Fibroblast of the aortic adventitia (primary cell): ENCODE measurements at regions not wholly inside any gene's neighbourhood (a gene's known extent, or its start where the extent isn't known, plus 50 kb on each side); places are given as distances from the start of the nearest gene placed in this dataset.
"Not testable (repeated sequence)": the region's sequence is repeated elsewhere in the genome, so short reads cannot be mapped to it uniquely, and the experiment has no call there.

ENCODE experiments used
- DNase-seq: peaks from one replicate; pipeline ENCODE4 v3.0.0-alpha.2; 2010; ENCODE audit warnings: low read depth
- H3K4me3 ChIP-seq: 2 replicates; pipeline ENCODE4 v1.5.1; 2011; ENCODE audit warnings: low read depth, mild to moderate bottlenecking, control low read depth, low read length, moderate library complexity
- TF ChIP-seq, protein P1 (sequence below): IDR thresholded peaks from 2 replicates; pipeline ENCODE4 v1.5.1; 2011; ENCODE audit warnings: mild to moderate bottlenecking, low read length, control low read depth, inconsistent platforms; ENCODE audit not compliant: insufficient read depth

- H3K4me3 ChIP-seq: no peak overlapping the region
- DNase-seq: no peak
These were observed 77.6 kb downstream of the SETD4 start for GRCh38 chr21:35982717-35983116.

DNA sequence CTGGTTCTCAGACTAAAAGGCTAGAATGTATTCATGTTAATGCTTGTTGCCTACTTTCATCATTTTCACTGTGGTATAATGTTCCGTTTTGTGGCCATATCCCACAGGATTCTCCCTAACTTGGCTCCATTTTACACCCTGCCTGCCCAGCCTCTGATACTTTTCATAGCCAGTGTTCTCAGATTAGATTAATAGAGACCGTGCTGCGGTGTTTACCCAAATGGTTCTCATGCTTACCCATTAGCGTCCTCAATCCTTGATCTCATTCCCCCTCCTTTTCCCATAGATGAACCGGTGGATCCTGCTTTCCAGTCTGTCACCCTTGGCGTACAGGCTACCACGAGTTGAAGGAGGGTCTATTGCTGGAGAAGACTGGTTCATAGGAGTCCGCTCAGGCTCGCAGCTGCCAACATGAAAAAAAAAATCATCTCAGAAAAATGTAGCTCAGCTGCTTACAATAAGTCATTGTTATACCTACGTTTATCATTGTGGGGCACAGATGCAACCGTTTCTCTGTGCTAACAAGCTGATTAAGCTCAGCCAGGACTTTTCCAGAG lies 78.7 kb downstream of the SETD4 start:
- H3K4me3 ChIP-seq: no peak overlapping the region
- TF ChIP-seq, protein P1, sequence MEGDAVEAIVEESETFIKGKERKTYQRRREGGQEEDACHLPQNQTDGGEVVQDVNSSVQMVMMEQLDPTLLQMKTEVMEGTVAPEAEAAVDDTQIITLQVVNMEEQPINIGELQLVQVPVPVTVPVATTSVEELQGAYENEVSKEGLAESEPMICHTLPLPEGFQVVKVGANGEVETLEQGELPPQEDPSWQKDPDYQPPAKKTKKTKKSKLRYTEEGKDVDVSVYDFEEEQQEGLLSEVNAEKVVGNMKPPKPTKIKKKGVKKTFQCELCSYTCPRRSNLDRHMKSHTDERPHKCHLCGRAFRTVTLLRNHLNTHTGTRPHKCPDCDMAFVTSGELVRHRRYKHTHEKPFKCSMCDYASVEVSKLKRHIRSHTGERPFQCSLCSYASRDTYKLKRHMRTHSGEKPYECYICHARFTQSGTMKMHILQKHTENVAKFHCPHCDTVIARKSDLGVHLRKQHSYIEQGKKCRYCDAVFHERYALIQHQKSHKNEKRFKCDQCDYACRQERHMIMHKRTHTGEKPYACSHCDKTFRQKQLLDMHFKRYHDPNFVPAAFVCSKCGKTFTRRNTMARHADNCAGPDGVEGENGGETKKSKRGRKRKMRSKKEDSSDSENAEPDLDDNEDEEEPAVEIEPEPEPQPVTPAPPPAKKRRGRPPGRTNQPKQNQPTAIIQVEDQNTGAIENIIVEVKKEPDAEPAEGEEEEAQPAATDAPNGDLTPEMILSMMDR: no peak
- DNase-seq: no peak

More at GRCh38 chr21:35982717-35983116, 77.6 kb downstream of the SETD4 start:
- TF ChIP-seq, protein P1: no peak

GRCh38 chr21:35980821-35981220 lies 79.5 kb downstream of the SETD4 start:
- no peak overlapping the region for H3K4me3 ChIP-seq
- no peak for DNase-seq
- TF ChIP-seq, protein P1: no peak

DNA sequence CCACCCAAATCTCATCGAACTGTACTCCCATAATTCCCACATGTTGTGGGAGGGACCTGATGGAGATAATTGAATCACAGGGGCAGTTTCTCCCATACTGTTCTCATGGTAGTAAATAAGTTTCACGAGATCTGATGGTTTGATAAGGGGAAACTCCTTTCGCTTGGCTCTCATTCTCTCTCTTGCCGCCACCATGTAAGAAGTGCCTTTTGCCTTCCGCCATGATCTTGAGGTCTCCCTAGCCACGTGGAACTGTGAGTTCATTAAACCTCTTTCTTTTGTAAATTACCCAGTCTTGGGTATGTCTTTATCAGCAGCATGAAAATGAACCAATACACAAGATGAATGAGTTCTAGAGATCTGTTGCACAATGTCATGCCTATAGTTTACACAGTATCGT lies 82.5 kb downstream of the SETD4 start:
- H3K4me3 ChIP-seq, DNase-seq: not testable (repeated sequence)

GRCh38 chr21:35976929-35977328 lies 83.4 kb downstream of the SETD4 start:
- no peak for DNase-seq
- H3K4me3 ChIP-seq: no peak overlapping the region

DNA sequence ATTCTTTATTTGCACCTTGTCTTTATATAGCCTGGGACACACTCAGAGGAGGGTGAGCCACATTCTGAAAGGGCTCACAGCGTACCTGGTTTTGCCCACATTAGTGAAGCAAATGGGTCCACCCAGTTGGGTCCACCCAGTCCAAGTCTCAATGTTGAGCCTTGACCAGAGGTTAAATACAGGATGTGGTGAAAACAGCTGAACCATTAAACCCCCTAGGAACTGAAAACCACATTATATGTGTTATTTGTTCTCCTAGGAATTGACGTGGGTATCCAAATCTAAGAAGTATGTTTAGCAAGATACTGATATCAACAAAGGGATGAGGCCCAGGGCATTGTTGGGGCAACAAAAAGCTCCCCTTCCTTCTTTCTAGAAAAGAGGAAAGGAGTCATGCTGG lies 83.8 kb downstream of the SETD4 start:
- TF ChIP-seq, protein P1: no peak
- no peak for DNase-seq
- no peak overlapping the region for H3K4me3 ChIP-seq

More at GRCh38 chr21:35976929-35977328, 83.4 kb downstream of the SETD4 start:
- TF ChIP-seq, protein P1: no peak

GRCh38 chr21:35974775-35975174 lies 85.6 kb downstream of the SETD4 start:
- no peak for DNase-seq
- TF ChIP-seq, protein P1: no peak
- H3K4me3 ChIP-seq: no peak overlapping the region
